Gastrocnemius medialis (tissue), 4 donors: ENCODE measurements at regions not wholly inside any gene's neighbourhood (a gene's known extent, or its start where the extent isn't known, plus 50 kb on each side); places are given as distances from the start of the nearest gene placed in this dataset.

ENCODE experiments used
- POLR2A ChIP-seq, 2 donors: fragments of 450-650 bp; IDR thresholded peaks; one replicate each; pipeline ENCODE4 v1.6.1; 2017; ENCODE audit warnings: antibody characterized with exemption in 2 of 2, mild to moderate bottlenecking in 2 of 2, moderate library complexity in 2 of 2
- TF ChIP-seq, protein P1 (sequence below), 5 experiments: fragments of 450-650 bp in 3 of 5; fragments of 200-600 bp in 2 of 5; sonication (generic) in 2 of 5; IDR thresholded peaks in 4 of 5; conservative IDR thresholded peaks in 1 of 5; 1 replicate in 4 of 5; 2 replicates in 1 of 5; pipeline ENCODE4 v1.5.1; 2016 to 2019; ENCODE audit warnings: antibody characterized with exemption in 5 of 5, mild to moderate bottlenecking in 3 of 5, moderate library complexity in 3 of 5

DNA sequence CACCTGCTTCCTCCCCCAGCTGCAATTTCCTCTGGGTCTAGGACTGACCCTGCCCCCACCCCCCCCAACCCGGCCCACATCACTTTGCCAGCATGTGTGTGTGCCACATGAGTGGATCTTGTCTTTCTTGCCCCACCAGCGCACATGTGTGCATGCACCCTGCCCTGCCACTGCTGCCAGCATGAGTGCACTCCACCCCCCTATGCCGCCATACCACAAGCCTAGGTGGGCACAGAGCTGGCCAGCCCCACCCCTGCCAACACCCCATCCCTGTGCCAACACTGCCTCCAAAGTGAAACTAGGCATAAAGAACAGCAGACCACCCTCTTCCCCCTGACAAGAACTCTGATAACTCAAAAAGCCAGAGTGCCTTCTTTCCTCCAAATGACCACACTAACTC lies 296.3 kb upstream of the SGO1 start:
- TF ChIP-seq, protein P1, sequence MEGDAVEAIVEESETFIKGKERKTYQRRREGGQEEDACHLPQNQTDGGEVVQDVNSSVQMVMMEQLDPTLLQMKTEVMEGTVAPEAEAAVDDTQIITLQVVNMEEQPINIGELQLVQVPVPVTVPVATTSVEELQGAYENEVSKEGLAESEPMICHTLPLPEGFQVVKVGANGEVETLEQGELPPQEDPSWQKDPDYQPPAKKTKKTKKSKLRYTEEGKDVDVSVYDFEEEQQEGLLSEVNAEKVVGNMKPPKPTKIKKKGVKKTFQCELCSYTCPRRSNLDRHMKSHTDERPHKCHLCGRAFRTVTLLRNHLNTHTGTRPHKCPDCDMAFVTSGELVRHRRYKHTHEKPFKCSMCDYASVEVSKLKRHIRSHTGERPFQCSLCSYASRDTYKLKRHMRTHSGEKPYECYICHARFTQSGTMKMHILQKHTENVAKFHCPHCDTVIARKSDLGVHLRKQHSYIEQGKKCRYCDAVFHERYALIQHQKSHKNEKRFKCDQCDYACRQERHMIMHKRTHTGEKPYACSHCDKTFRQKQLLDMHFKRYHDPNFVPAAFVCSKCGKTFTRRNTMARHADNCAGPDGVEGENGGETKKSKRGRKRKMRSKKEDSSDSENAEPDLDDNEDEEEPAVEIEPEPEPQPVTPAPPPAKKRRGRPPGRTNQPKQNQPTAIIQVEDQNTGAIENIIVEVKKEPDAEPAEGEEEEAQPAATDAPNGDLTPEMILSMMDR (IDR thresholded peaks at IDR 0.05 in 4 of 5, conservative IDR thresholded peaks at IDR 0.05 in 1 of 5): no peak
- TF ChIP-seq POLR2A (IDR thresholded peaks at IDR 0.05): no peak
